OCI-LY1 (cell line): ENCODE measurements at regions not wholly inside any gene's neighbourhood (a gene's known extent, or its start where the extent isn't known, plus 50 kb on each side); places are given as distances from the start of the nearest gene placed in this dataset.
A peak's percentile ranks its signal among the peaks of the same experiment; 100 is the strongest.

ENCODE experiments used
- H2AFZ ChIP-seq: fragments of 200-600 bp; sonication (generic), shearing (Covaris generic); 2 replicates; pipeline ENCODE4 v1.6.0; 2014; ENCODE audit warnings: antibody characterized with exemption, mild to moderate bottlenecking, low read length
- H3F3A ChIP-seq: fragments of 200-600 bp; sonication (generic), shearing (Covaris generic); 2 replicates; pipeline ENCODE4 v1.6.0; 2014; ENCODE audit warnings: mild to moderate bottlenecking, antibody characterized with exemption, low read length, moderate library complexity; ENCODE audit not compliant: insufficient read depth
- H3K27ac ChIP-seq: fragments of 200-600 bp; sonication (generic); 2 replicates; pipeline ENCODE4 v1.5.1; 2014; ENCODE audit warnings: low read length, mixed run types, mild to moderate bottlenecking, low read depth; ENCODE audit not compliant: poor library complexity, severe bottlenecking
- H3K27me3 ChIP-seq: fragments of 200-600 bp; sonication (generic); 2 replicates; pipeline ENCODE4 v1.6.0; 2014; ENCODE audit warnings: antibody characterized with exemption, mild to moderate bottlenecking, low read length, moderate library complexity; ENCODE audit not compliant: insufficient read depth
- H3K36me3 ChIP-seq: fragments of 200-600 bp; sonication (generic); 2 replicates; pipeline ENCODE4 v1.6.1; 2014; ENCODE audit warnings: mild to moderate bottlenecking, antibody characterized with exemption, low read length, moderate library complexity, mixed read lengths; ENCODE audit not compliant: insufficient read depth
- H3K4me1 ChIP-seq: fragments of 200-600 bp; sonication (generic); 2 replicates; pipeline ENCODE4 v1.5.1; 2014; ENCODE audit warnings: mild to moderate bottlenecking, low read length, moderate library complexity; ENCODE audit not compliant: insufficient read depth, severe bottlenecking
- H3K4me2 ChIP-seq: fragments of 200-600 bp; sonication (generic), shearing (Covaris generic); 2 replicates; pipeline ENCODE4 v1.6.1; 2014; ENCODE audit warnings: low read length
- H3K4me3 ChIP-seq: fragments of 200-600 bp; sonication (generic); 2 replicates; pipeline ENCODE4 v1.5.1; 2014; ENCODE audit warnings: low read length, low read depth, mild to moderate bottlenecking, mixed read lengths; ENCODE audit not compliant: poor library complexity, severe bottlenecking
- H3K79me2 ChIP-seq: fragments of 200-600 bp; shearing (Covaris generic); 2 replicates; pipeline ENCODE4 v1.6.1; 2016; ENCODE audit warnings: mixed run types, low read length, mixed read lengths; ENCODE audit not compliant: insufficient read depth
- H3K9ac ChIP-seq: fragments of 200-600 bp; sonication (generic), shearing (Covaris generic); 2 replicates; pipeline ENCODE4 v1.6.1; 2014; ENCODE audit warnings: mild to moderate bottlenecking, low read length, mixed read lengths
- H3K9me2 ChIP-seq: fragments of 200-600 bp; sonication (generic), shearing (Covaris generic); 2 replicates; pipeline ENCODE4 v1.6.1; 2014; ENCODE audit warnings: low read depth, mild to moderate bottlenecking, low read length, mixed read lengths
- H3K9me3 ChIP-seq: fragments of 200-600 bp; shearing (Covaris generic); 2 replicates; pipeline ENCODE4 v1.6.1; 2014; ENCODE audit warnings: low read length, mixed read lengths
- H4K20me1 ChIP-seq: fragments of 200-600 bp; sonication (generic), shearing (Covaris generic); 2 replicates; pipeline ENCODE4 v1.6.0; 2016; ENCODE audit warnings: mild to moderate bottlenecking, low read length; ENCODE audit not compliant: insufficient read depth
- CTCF ChIP-seq: fragments of 200-600 bp; sonication (generic), shearing (Covaris generic); IDR thresholded peaks from 2 replicates; pipeline ENCODE4 v1.5.1; 2017; ENCODE audit warnings: mild to moderate bottlenecking, antibody characterized with exemption, low read length, moderate library complexity, mixed read lengths
- EZH2 ChIP-seq: fragments of 200-600 bp; sonication (generic), shearing (Covaris generic); IDR thresholded peaks from 2 replicates; pipeline ENCODE4 v1.8.0; 2017; ENCODE audit warnings: borderline replicate concordance, mixed run types, mild to moderate bottlenecking, antibody characterized with exemption, low read length, moderate library complexity, mixed read lengths

- H3K36me3 ChIP-seq: no peaks in the 10 kb centered on the region
- no peak overlapping the region for H3K4me3 ChIP-seq
- H3K27ac ChIP-seq: no peak overlapping the region
- no peaks in the 10 kb centered on the region for H4K20me1 ChIP-seq
- H3K4me2 ChIP-seq: no peak overlapping the region
- TF ChIP-seq EZH2 (no peak), CTCF (no peak)
- no peaks in the 10 kb centered on the region for H3K9me2 ChIP-seq
- no peak overlapping the region for H2AFZ ChIP-seq
- peaks cover 23% of the 10 kb centered on the region for H3K4me1 ChIP-seq
- no peak overlapping the region for H3K9ac ChIP-seq
- H3K9me3 ChIP-seq: no peaks in the 10 kb centered on the region
- no peaks in the 10 kb centered on the region for H3K79me2 ChIP-seq
- H3F3A ChIP-seq: no peaks in the 10 kb centered on the region
- H3K27me3 ChIP-seq: no peaks in the 10 kb centered on the region; the same call in 1 of the 2 replicates
Measured at GRCh38 chr5:35324679-35325078, 94.4 kb upstream of the PRLR start.

GRCh38 chr5:35324201-35324600 lies 93.9 kb upstream of the PRLR start:
- Histone ChIP-seq H2AFZ (no peak overlapping the region), H3K9me2 (no peaks in the 10 kb centered on the region), H3K4me3 (no peak overlapping the region), H3K9ac (no peak overlapping the region), H3K79me2 (no peaks in the 10 kb centered on the region), H3K27me3 (no peaks in the 10 kb centered on the region; the same call in 1 of the 2 replicates), H3K27ac (no peak overlapping the region), H3K4me2 (no peak overlapping the region), H3K4me1 (peaks cover 28% of the 10 kb centered on the region), H3K9me3 (no peaks in the 10 kb centered on the region), H4K20me1 (no peaks in the 10 kb centered on the region), H3K36me3 (no peaks in the 10 kb centered on the region), H3F3A (no peaks in the 10 kb centered on the region)
- TF ChIP-seq CTCF (no peak), EZH2 (no peak)

DNA sequence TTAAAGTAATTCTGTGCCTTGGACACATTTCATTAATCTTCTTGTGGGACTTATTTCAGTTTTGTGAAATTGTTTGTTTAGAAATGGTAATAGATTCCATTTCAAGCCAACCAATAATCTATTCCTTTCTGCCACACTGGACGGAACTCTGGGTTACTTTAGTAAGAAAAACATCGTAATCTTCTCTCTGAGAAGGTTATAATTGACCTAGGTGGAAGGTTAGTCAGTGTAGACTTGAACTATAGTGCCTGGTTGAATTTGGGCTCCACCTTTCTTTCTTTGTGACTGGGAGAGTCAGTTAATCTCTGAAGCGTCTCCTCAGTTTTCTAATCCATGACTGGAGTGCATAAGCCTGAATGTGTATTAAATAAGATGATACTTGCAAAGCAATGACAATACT lies 89.7 kb upstream of the PRLR start:
- H3K27ac ChIP-seq: peak overlapping the region; percentile 92
- peaks cover 35% of the 10 kb centered on the region for H3K4me1 ChIP-seq
- H3F3A ChIP-seq: no peaks in the 10 kb centered on the region
- no peaks in the 10 kb centered on the region; the same call in 1 of the 2 replicates for H3K36me3 ChIP-seq
- TF ChIP-seq EZH2 (no peak), CTCF (no peak)
- H3K9me2 ChIP-seq: no peaks in the 10 kb centered on the region
- no peaks in the 10 kb centered on the region for H4K20me1 ChIP-seq
- H3K9ac ChIP-seq: peak overlapping the region; percentile 25; the same call in 1 of the 2 replicates
- H3K4me2 ChIP-seq: peak overlapping the region; percentile 49
- H3K27me3 ChIP-seq: no peaks in the 10 kb centered on the region
- H3K9me3 ChIP-seq: peaks cover 10% of the 10 kb centered on the region; the same call in 1 of the 2 replicates
- peak overlapping the region; percentile 36; the same call in 1 of the 2 replicates for H2AFZ ChIP-seq
- no peak overlapping the region for H3K4me3 ChIP-seq
- H3K79me2 ChIP-seq: no peaks in the 10 kb centered on the region
